Prostate gland (tissue), 2 donors: ENCODE measurements at regions not wholly inside any gene's neighbourhood (a gene's known extent, or its start where the extent isn't known, plus 50 kb on each side); places are given as distances from the start of the nearest gene placed in this dataset.

Experiments used
- DNase-seq: peaks from one replicate; pipeline ENCODE4 v3.0.0-alpha.2; 2019; ENCODE audit warnings: low spot score
- H3K27ac ChIP-seq, 2 donors: fragments of 200-600 bp; sonication (generic); 2 replicates each; pipeline ENCODE4 v1.5.1; 2017 to 2019
- H3K27me3 ChIP-seq: fragments of 200-600 bp; sonication (generic); replicated peaks from 2 replicates; pipeline ENCODE4 v1.5.1; 2019; ENCODE audit not compliant: insufficient read depth
- H3K36me3 ChIP-seq, 2 donors: fragments of 200-600 bp; sonication (generic); 1 replicate in 1 of 2; 2 replicates in 1 of 2; pipeline versions ENCODE4 v1.5.1 to v1.8.1; 2017 to 2019
- H3K4me1 ChIP-seq: fragments of 200-600 bp; sonication (generic); replicated peaks from 2 replicates; pipeline ENCODE4 v1.5.1; 2019
- H3K4me3 ChIP-seq, 2 donors: fragments of 200-600 bp; sonication (generic); 2 replicates each; pipeline ENCODE4 v1.5.1; 2017 to 2019
- H3K9me3 ChIP-seq: fragments of 200-600 bp; sonication (generic); 2 replicates; pipeline ENCODE4 v1.5.1; 2017
- POLR2A ChIP-seq: fragments of 450-650 bp; IDR thresholded peaks from one replicate; pipeline ENCODE4 v1.6.1; 2016; ENCODE audit warnings: antibody characterized with exemption, mild to moderate bottlenecking
- POLR2AphosphoS5 ChIP-seq: sonication (generic); formaldehyde crosslinking; IDR thresholded peaks from one replicate; pipeline ENCODE4 v1.6.1; 2017; ENCODE audit warnings: antibody characterized with exemption
- WGBS: methylation state at CpG from one replicate; pipeline ENCODE4 v1.1.5; 2018; 5-methylcytosine and 5-hydroxymethylcytosine counted together
- intact Hi-C: fragments of 100-400 bp; cut with DNase I; formaldehyde crosslinking; loops from one replicate; pipeline ENCODE4 v1.14.2; 2022
- TF ChIP-seq, protein P1 (sequence below), 4 experiments: fragments of 200-600 bp in 2 of 4; fragments of 450-650 bp in 2 of 4; sonication (generic) in 2 of 4; IDR thresholded peaks; 1 replicate in 3 of 4; 2 replicates in 1 of 4; pipeline ENCODE4 v1.5.1; 2016 to 2019; ENCODE audit warnings: antibody characterized with exemption in 4 of 4, mild to moderate bottlenecking in 2 of 4, moderate library complexity in 2 of 4

DNA sequence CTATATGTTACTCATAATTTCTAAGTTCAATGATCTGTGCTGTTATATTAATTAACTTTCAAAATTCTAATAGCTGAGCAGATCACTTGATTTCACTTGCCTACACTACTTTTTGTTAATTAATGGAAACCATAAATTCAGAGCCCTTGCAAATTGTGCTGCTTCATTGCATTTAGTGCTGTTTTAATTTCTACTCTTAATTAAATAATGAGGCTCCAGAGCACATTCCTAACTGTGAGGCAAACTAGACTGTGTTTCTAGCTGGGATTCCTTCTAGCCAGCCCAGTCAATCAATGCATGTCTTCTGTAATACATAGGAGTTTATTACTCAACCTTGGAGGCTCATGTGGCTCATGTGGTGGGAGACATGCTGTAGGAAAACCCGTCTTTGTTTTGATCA, 301.1 kb upstream of the GOLIM4 start:
- Histone ChIP-seq H3K27me3 (no peaks in the 10 kb centered on the region), H3K9me3 (no peaks in the 10 kb centered on the region), H3K4me1 (no peaks in the 10 kb centered on the region), H3K27ac (no peak overlapping the region), H3K36me3 (no peaks in the 10 kb centered on the region), H3K4me3 (no peak overlapping the region)
- WGBS, result 95% methylated on average over 1 of the region's 1 CpG
- intact Hi-C loops, result no loop called here
- DNase-seq, result no peak
- no peak for TF ChIP-seq POLR2A
- TF ChIP-seq POLR2AphosphoS5, result no peak
- TF ChIP-seq, protein P1, sequence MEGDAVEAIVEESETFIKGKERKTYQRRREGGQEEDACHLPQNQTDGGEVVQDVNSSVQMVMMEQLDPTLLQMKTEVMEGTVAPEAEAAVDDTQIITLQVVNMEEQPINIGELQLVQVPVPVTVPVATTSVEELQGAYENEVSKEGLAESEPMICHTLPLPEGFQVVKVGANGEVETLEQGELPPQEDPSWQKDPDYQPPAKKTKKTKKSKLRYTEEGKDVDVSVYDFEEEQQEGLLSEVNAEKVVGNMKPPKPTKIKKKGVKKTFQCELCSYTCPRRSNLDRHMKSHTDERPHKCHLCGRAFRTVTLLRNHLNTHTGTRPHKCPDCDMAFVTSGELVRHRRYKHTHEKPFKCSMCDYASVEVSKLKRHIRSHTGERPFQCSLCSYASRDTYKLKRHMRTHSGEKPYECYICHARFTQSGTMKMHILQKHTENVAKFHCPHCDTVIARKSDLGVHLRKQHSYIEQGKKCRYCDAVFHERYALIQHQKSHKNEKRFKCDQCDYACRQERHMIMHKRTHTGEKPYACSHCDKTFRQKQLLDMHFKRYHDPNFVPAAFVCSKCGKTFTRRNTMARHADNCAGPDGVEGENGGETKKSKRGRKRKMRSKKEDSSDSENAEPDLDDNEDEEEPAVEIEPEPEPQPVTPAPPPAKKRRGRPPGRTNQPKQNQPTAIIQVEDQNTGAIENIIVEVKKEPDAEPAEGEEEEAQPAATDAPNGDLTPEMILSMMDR (IDR thresholded peaks at IDR 0.05), result no peak

GRCh38 chr3:168395551-168395950, 299.8 kb upstream of the GOLIM4 start:
- Histone ChIP-seq H3K4me3 (no peak overlapping the region), H3K4me1 (no peaks in the 10 kb centered on the region), H3K36me3 (no peaks in the 10 kb centered on the region), H3K9me3 (no peaks in the 10 kb centered on the region), H3K27ac (no peak overlapping the region), H3K27me3 (no peaks in the 10 kb centered on the region)
- intact Hi-C loops, result no loop called here
- DNase-seq, result no peak
- TF ChIP-seq POLR2AphosphoS5, result no peak
- WGBS, result 79% methylated on average over 2 of the region's 2 CpGs

GRCh38 chr3:168394439-168394838, 298.7 kb upstream of the GOLIM4 start:
- Histone ChIP-seq H3K27me3 (no peaks in the 10 kb centered on the region), H3K4me1 (no peaks in the 10 kb centered on the region), H3K27ac (no peak overlapping the region), H3K36me3 (no peaks in the 10 kb centered on the region), H3K4me3 (no peak overlapping the region), H3K9me3 (no peaks in the 10 kb centered on the region)
- intact Hi-C loops, result no loop called here
- 77% methylated on average over 2 of the region's 2 CpGs for WGBS
- no peak for DNase-seq
- TF ChIP-seq POLR2A (no peak), POLR2AphosphoS5 (no peak)
- TF ChIP-seq, protein P1 (IDR thresholded peaks at IDR 0.05), result no peak

- no peaks in the 10 kb centered on the region for H3K4me1 ChIP-seq
- TF ChIP-seq, protein P1 (IDR thresholded peaks at IDR 0.05), result no peak
- TF ChIP-seq POLR2AphosphoS5 (no peak), POLR2A (no peak)
- DNase-seq, result no peak
- intact Hi-C loops, result no loop called here
- H3K4me3 ChIP-seq, result no peak overlapping the region
- no peaks in the 10 kb centered on the region for H3K27me3 ChIP-seq
- H3K9me3 ChIP-seq, result no peaks in the 10 kb centered on the region
- no peaks in the 10 kb centered on the region for H3K36me3 ChIP-seq
- H3K27ac ChIP-seq, result no peak overlapping the region
These were observed 290.6 kb upstream of the GOLIM4 start for GRCh38 chr3:168386301-168386700.

- DNase-seq, result no peak
- Histone ChIP-seq H3K9me3 (no peaks in the 10 kb centered on the region), H3K4me3 (no peak overlapping the region), H3K27ac (no peak overlapping the region), H3K27me3 (no peaks in the 10 kb centered on the region), H3K4me1 (no peaks in the 10 kb centered on the region), H3K36me3 (no peaks in the 10 kb centered on the region)
- intact Hi-C loops, result no loop called here
- WGBS, result 86% methylated on average over 7 of the region's 7 CpGs
- TF ChIP-seq, protein P1 (IDR thresholded peaks at IDR 0.05), result no peak
- TF ChIP-seq POLR2A (no peak), POLR2AphosphoS5 (no peak)
These were observed 289.3 kb upstream of the GOLIM4 start for GRCh38 chr3:168384990-168385389.
